Lower lobe of right lung (tissue), 2 donors: ENCODE measurements at regions not wholly inside any gene's neighbourhood (a gene's known extent, or its start where the extent isn't known, plus 50 kb on each side); places are given as distances from the start of the nearest gene placed in this dataset.
"Not testable (repeated sequence)": the region's sequence is repeated elsewhere in the genome, so short reads cannot be mapped to it uniquely, and the experiment has no call there.

Source experiments
- ATAC-seq, 2 donors: fragments of 200-7000 bp; cut with Tn5 transposase; one replicate each; pipeline ENCODE4 v1.9.1; 2020 to 2022; ENCODE audit warnings: mild to moderate bottlenecking in 2 of 2, moderate library complexity in 2 of 2
- DNase-seq: peaks from one replicate; pipeline ENCODE4 v3.0.0-alpha.2; 2020
- H3K27ac ChIP-seq: fragments of 200-600 bp; one replicate; pipeline ENCODE4 v1.8.0; 2022
- H3K27me3 ChIP-seq: fragments of 200-600 bp; one replicate; pipeline ENCODE4 v1.8.0; 2022; ENCODE audit warnings: low read depth
- H3K36me3 ChIP-seq: fragments of 200-600 bp; one replicate; pipeline ENCODE4 v1.8.0; 2022; ENCODE audit warnings: mild to moderate bottlenecking
- H3K4me1 ChIP-seq: fragments of 200-600 bp; one replicate; pipeline ENCODE4 v1.8.0; 2022
- H3K4me3 ChIP-seq: fragments of 200-600 bp; one replicate; pipeline ENCODE4 v1.8.0; 2022; ENCODE audit warnings: mild to moderate bottlenecking
- H3K9me3 ChIP-seq: fragments of 200-600 bp; one replicate; pipeline ENCODE4 v1.8.0; 2022
- intact Hi-C: fragments of 100-400 bp; cut with DNase I; formaldehyde crosslinking; loops from one replicate; pipeline ENCODE4 v1.11.0; 2022
- TF ChIP-seq, protein P1 (sequence below): fragments of 200-600 bp; IDR thresholded peaks from one replicate; pipeline ENCODE4 v1.8.0; 2022; ENCODE audit warnings: antibody characterized with exemption, mild to moderate bottlenecking
- donor health status: DM: no; HTN: yes; CAD: no; lungs with severe emphysema.

DNA sequence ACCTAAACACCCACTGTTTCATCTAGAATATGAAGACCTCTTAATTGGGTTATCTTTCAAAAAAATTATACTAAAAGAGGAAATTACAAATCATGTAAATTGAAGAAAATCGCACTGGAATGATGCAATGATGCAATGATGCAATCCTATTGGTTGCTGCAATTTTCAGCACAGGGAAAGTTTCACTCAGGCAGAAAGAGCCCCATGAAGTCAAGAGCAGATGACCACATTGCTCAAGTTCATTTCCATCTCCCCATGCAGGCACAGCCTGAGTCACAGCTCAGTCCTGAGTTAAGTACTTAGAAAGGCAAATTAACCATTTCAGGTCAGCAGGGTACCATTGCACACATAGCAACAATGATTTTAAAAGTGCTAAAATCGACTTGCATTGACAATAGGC, 180.3 kb upstream of the MYO3A start:
- TF ChIP-seq, protein P1, sequence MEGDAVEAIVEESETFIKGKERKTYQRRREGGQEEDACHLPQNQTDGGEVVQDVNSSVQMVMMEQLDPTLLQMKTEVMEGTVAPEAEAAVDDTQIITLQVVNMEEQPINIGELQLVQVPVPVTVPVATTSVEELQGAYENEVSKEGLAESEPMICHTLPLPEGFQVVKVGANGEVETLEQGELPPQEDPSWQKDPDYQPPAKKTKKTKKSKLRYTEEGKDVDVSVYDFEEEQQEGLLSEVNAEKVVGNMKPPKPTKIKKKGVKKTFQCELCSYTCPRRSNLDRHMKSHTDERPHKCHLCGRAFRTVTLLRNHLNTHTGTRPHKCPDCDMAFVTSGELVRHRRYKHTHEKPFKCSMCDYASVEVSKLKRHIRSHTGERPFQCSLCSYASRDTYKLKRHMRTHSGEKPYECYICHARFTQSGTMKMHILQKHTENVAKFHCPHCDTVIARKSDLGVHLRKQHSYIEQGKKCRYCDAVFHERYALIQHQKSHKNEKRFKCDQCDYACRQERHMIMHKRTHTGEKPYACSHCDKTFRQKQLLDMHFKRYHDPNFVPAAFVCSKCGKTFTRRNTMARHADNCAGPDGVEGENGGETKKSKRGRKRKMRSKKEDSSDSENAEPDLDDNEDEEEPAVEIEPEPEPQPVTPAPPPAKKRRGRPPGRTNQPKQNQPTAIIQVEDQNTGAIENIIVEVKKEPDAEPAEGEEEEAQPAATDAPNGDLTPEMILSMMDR = no peak
- peak; percentile 71 to 76 for ATAC-seq
- H3K4me1 ChIP-seq = no peaks in the 10 kb centered on the region
- intact Hi-C loops = no loop called here
- H3K27ac ChIP-seq = no peak overlapping the region
- H3K4me3 ChIP-seq = no peak overlapping the region
- H3K9me3 ChIP-seq = no peaks in the 10 kb centered on the region
- no peaks in the 10 kb centered on the region for H3K27me3 ChIP-seq
- no peaks in the 10 kb centered on the region for H3K36me3 ChIP-seq
- DNase-seq = no peak

DNA sequence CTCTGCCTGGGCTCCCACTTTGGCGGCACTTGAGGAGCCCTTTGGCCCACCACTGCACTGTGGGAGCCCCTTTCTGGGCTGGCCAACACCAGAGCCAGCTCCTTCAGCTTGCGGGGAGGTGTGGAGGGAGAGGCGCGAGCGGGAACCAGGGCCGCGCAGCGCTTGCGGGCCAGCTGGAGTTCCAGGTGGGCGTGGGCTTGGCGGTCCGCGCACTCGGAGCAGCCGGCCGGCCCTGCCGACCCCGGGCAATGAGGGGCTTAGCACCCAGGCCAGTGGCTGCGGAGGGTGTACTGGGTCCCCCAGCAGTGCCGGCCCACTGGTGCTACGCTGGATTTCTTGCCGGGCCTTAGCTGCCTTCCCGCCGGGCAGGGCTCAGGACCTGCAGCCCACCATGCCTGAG, 178.2 kb upstream of the MYO3A start:
- intact Hi-C loops, H3K4me1 ChIP-seq, H3K4me3 ChIP-seq, DNase-seq, H3K36me3 ChIP-seq, ATAC-seq, H3K27me3 ChIP-seq, H3K9me3 ChIP-seq, H3K27ac ChIP-seq: not testable (repeated sequence)

DNA sequence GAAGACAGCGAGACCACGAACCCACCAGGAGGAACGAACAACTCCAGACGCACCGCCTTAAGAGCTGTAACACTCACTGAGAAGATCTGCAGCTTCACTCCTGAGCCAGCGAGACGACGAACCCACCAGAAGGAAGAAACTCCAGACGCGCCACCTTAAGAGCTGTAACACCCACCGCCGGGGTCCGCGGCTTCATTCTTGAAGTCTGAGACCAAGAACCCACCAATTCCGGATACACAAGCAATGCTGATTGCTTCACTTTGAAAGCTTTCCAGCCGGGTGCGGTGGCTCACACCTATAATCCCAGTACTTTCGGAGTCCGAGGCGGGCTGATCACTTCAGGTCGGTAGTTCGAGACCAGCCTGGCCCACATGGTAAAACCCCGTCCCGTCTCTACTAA, 177.2 kb upstream of the MYO3A start:
- DNase-seq (no peak), ATAC-seq (no peak)
- TF ChIP-seq, protein P1 = no peak
- H3K4me3 ChIP-seq = no peak overlapping the region
- no peaks in the 10 kb centered on the region for H3K4me1 ChIP-seq
- intact Hi-C loops = no loop called here
- H3K9me3 ChIP-seq = no peaks in the 10 kb centered on the region
- no peaks in the 10 kb centered on the region for H3K27me3 ChIP-seq
- no peak overlapping the region for H3K27ac ChIP-seq
- no peaks in the 10 kb centered on the region for H3K36me3 ChIP-seq

DNA sequence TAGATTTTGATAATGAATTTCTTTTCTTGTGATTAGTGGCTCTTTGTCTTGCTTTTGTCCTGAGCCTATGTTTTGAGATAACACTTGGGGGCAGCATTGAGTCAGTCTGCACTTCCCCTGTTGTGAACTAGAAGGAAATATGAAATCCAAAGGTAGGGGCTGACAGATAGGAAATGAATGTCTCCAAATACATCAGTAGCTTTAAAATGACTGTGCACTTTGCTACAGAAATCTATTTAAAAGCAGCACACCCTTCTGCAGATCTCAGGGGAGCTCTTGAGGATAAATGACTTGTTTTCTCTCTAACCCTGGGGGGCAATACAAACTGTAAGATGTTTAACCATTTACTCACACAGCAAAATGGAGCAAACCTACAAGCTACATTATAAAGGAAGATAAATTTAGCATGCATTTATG, 176.0 kb upstream of the MYO3A start:
- TF ChIP-seq, protein P1 = peak; percentile 43
- ATAC-seq = no peak
- no peak for DNase-seq
- Histone ChIP-seq H3K9me3 (no peaks in the 10 kb centered on the region), H3K27me3 (no peaks in the 10 kb centered on the region), H3K4me1 (no peaks in the 10 kb centered on the region), H3K36me3 (no peaks in the 10 kb centered on the region), H3K27ac (no peak overlapping the region), H3K4me3 (no peak overlapping the region)
- intact Hi-C loops = no loop called here

DNA sequence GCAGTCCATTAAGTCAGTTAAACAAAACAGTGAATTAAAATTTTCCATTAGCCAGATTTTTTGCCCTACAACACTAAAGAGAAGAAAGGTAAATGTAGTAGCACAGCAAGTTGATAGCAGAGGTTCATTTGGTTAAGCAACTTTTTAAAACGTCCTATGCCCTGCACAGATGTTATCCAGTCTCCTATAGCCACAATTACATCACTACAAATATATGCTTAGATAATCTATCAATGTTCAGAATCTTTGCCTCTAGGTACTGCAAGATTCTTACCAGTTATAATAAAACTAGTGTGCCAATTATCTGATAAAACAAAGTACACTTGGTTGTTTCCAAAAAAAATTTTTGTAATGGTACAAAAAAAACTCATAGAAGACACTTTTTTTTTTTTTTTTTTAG, 175.5 kb upstream of the MYO3A start:
- H3K4me1 ChIP-seq = no peaks in the 10 kb centered on the region
- intact Hi-C loops = no loop called here
- no peak overlapping the region for H3K27ac ChIP-seq
- TF ChIP-seq, protein P1 = no peak
- H3K27me3 ChIP-seq = no peaks in the 10 kb centered on the region
- H3K9me3 ChIP-seq = no peaks in the 10 kb centered on the region
- ATAC-seq = no peak
- no peak for DNase-seq
- no peaks in the 10 kb centered on the region for H3K36me3 ChIP-seq
- no peak overlapping the region for H3K4me3 ChIP-seq

DNA sequence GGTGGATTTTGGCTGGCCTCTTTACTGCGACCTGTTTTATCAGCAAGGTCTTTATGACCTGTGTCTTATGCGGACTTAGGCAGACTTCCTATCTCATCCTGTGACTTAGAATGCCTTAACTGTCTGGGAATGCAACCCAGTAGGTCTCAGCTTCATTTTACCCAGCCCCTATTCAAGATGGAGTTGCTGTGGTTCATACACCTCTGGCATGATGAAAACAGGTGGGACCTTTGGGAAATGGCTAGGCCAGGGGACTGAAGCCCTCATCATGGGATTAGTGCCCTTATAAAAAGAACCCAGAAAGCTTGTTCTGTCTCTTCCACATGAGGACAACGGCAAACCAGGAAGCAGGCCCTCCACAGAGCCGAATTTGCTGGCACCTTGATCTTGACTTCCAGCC, 172.1 kb upstream of the MYO3A start:
- Histone ChIP-seq H3K27ac (no peak overlapping the region), H3K36me3 (no peaks in the 10 kb centered on the region), H3K4me3 (no peak overlapping the region), H3K9me3 (no peaks in the 10 kb centered on the region), H3K4me1 (no peaks in the 10 kb centered on the region), H3K27me3 (peaks cover 5% of the 10 kb centered on the region)
- DNase-seq (no peak), ATAC-seq (no peak)
- intact Hi-C loops = no loop called here
- TF ChIP-seq, protein P1 = no peak
